ENCODE measurements at regions not wholly inside any gene's neighbourhood (a gene's known extent, or its start where the extent isn't known, plus 50 kb on each side); places are given as distances from the start of the nearest gene placed in this dataset.

DNA sequence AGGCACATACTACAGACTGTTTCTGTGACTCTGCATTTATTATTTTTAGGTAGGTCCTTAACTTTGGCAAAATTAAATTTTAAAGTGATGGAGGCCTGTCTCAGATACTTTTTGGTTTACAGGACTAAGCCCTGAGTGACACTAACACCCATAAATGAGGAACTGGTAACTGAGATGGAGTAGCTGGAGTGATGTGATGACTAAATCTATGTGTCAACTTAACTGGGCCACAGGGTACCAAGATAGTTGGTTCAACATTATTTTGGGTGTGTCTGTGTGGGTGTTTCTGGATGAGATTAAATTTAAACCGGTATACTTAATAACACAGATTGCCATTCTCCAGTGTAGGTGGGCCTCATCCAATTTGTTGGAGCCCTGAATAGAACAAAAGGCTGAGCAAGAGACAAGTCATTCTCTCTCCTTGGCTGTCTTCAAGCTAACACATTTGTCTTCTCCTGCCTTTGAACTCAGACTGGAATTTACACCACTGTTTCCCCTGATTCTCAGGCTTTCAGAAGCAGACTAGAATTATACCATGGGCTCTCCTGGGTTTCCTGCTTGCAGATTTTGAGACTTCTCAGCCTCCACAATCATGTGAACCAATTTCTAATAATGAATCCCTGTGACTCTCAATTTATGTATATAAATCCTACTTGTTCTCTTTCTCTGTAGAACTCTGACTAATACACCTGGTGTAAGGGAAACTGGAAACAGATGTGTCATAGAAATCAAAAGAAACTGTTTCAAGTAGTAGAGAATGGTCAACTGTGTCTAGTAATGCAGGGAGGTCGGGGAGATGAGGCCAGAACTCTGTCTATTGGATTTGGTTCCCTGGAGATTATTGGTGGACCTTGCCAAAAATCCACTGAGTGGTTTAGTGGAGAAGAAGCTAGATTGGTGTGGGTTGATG, 579.2 kb downstream of the EPM2A start:
- no peak for TF ChIP-seq EZH2 (IDR thresholded peaks at IDR 0.05; ENCODE audit: low read depth, low read length, severe bottlenecking)
- no peak for TF ChIP-seq POLR2A (IDR thresholded peaks at IDR 0.05; ENCODE audit: control extremely low read depth in 1 of 2, low read depth in 2 of 2, low read length in 2 of 2)
- no peak for TF ChIP-seq FOSL1 (IDR thresholded peaks at IDR 0.05; ENCODE audit: insufficient read depth, low read depth, low read length)
- no peak for TF ChIP-seq JUND (IDR thresholded peaks at IDR 0.05; ENCODE audit: low read length)

Data from H1 (cell line).